ENCODE measurements at regions not wholly inside any gene's neighbourhood (a gene's known extent, or its start where the extent isn't known, plus 50 kb on each side); places are given as distances from the start of the nearest gene placed in this dataset.

DNA sequence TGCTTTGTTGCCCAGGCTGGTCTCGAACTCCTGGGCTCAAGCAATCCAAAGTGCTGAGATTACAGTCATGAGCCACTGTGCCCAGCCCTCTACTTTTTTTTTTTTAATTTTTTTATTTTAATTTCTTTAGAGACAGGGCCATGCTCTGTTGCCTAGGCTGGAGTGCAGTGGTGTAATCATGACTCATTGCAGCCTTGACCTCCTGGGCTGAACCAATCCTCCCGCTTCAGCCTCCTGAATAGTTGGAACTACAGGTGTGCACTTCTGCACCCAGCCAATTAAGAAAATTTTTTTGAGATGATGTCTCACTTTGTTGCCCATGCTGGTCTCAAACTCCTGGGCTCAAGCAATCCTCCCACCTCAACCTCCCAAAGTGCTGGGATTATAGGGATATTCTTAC lies 528.6 kb downstream of the GATA3 start:
- H3K27ac ChIP-seq (ENCODE audit: insufficient read depth, low read depth, low read length) = no peak overlapping the region
- DNase-seq (ENCODE audit: low read depth, low spot score) (no peak), FAIRE-seq (no peak)
- no peaks in the 10 kb centered on the region for H3K4me1 ChIP-seq (ENCODE audit: control insufficient read depth, extremely low read depth, insufficient read depth, low read length)
- ChIA-PET POLR2A (no interaction called here), CTCF (no interaction called here)
- no peaks in the 10 kb centered on the region for H3K9me1 ChIP-seq (replicated peaks; ENCODE audit: control insufficient read depth, extremely low read depth, insufficient read depth, low read length)
- H3K9me3 ChIP-seq (replicated peaks; ENCODE audit: control insufficient read depth, insufficient read depth, low read length) = no peaks in the 10 kb centered on the region
- no TSS peak for BruUV-seq (replicated peaks)
- H3K36me3 ChIP-seq (ENCODE audit: control insufficient read depth in 2 of 2, extremely low read depth in 1 of 2, insufficient read depth in 2 of 2, low read length in 2 of 2) = no peaks in the 10 kb centered on the region
- no peaks in the 10 kb centered on the region for H3K79me2 ChIP-seq (ENCODE audit: control insufficient read depth, insufficient read depth, low read length)
- H3K4me2 ChIP-seq (ENCODE audit: insufficient read depth, low read length) = no peak overlapping the region
- H3K27me3 ChIP-seq (ENCODE audit: control insufficient read depth in 2 of 2, insufficient read depth in 2 of 2, low read length in 2 of 2) = no peaks in the 10 kb centered on the region
- H3K9ac ChIP-seq (replicated peaks; ENCODE audit: extremely low read depth, insufficient read depth, low read length) = no peak overlapping the region
- intact Hi-C loops (cut with micrococcal nuclease) = no loop called here
- TF ChIP-seq POLR2AphosphoS5 (IDR thresholded peaks at IDR 0.05; ENCODE audit: insufficient read depth, low read depth, low read length) (no peak), EZH2 (IDR thresholded peaks at IDR 0.05; ENCODE audit: borderline replicate concordance, low read depth, low read length, severe bottlenecking) (no peak), MYC (IDR thresholded peaks at IDR 0.05; ENCODE audit: low read depth, low read length) (no peak), JUN (IDR thresholded peaks at IDR 0.05; ENCODE audit: borderline replicate concordance, insufficient read depth, insufficient read length, low read depth) (no peak), FOS (IDR thresholded peaks at IDR 0.05; ENCODE audit: borderline replicate concordance, insufficient read depth, low read length) (no peak), GATA2 (IDR thresholded peaks at IDR 0.05; ENCODE audit: insufficient read depth, insufficient read length, low read depth, low read length) (no peak)
- TF ChIP-seq, protein P1, sequence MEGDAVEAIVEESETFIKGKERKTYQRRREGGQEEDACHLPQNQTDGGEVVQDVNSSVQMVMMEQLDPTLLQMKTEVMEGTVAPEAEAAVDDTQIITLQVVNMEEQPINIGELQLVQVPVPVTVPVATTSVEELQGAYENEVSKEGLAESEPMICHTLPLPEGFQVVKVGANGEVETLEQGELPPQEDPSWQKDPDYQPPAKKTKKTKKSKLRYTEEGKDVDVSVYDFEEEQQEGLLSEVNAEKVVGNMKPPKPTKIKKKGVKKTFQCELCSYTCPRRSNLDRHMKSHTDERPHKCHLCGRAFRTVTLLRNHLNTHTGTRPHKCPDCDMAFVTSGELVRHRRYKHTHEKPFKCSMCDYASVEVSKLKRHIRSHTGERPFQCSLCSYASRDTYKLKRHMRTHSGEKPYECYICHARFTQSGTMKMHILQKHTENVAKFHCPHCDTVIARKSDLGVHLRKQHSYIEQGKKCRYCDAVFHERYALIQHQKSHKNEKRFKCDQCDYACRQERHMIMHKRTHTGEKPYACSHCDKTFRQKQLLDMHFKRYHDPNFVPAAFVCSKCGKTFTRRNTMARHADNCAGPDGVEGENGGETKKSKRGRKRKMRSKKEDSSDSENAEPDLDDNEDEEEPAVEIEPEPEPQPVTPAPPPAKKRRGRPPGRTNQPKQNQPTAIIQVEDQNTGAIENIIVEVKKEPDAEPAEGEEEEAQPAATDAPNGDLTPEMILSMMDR (IDR thresholded peaks at IDR 0.05; ENCODE audit: extremely low read depth in 1 of 2, insufficient read depth in 1 of 2, low read depth in 1 of 2, low read length in 2 of 2) = no peak
- H3K4me3 ChIP-seq (replicated peaks in 1 of 3; ENCODE audit: insufficient read depth in 1 of 3, low read depth in 1 of 3, low read length in 3 of 3) = no peak overlapping the region
- H4K20me1 ChIP-seq (replicated peaks; ENCODE audit: control insufficient read depth, extremely low read depth, insufficient read depth, low read length) = no peaks in the 10 kb centered on the region
- no peak overlapping the region for H2AFZ ChIP-seq (ENCODE audit: low read depth, low read length)
- dilution Hi-C loops (cut with MboI; ENCODE audit: extremely low pct_ligation_motif_present, low sequenced_read_pairs) = no loop called here

Data from endothelial cell of umbilical vein (primary cell).